ENCODE measurements at regions not wholly inside any gene's neighbourhood (a gene's known extent, or its start where the extent isn't known, plus 50 kb on each side); places are given as distances from the start of the nearest gene placed in this dataset.
A peak's percentile ranks its signal among the peaks of the same experiment; 100 is the strongest.

DNA sequence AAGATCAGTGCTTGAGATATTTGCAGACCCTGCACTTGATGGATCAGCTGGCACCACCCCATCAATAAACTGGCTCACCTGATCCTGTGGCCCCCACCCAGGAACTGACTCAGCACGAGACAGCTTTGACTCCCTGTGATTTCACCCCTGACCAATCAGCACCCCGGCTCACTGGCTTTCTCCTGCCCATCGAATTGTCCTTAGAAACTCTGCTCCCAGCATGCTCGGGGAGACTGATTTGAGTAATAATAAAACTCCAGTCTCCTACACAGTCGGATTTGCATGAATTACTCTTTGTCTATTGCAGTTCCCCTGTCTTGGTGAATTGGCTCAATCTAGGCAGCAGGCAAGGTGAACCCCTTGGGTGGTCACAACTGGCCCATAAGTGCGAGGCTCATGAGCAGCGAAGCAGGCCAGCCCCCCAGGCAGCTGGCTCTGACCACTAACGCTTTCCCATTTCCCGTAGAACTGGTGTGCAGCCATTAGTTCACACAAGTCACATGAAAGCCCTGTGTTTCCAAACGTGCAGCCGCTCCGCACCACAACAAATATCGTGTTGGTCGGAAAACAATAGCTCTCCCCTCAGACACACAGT is 79.6 kb downstream of the RSPH3 start:
- Mint-ChIP-seq H3K27me3 (ENCODE audit: low read depth in 3 of 3) (peaks cover 0 to 4% (median 4%) of the 10 kb centered on the region in 3 donors), H3K4me3 (no peak overlapping the region), H3K4me1 (peaks cover 19% of the 10 kb centered on the region), H3K9me3 (peaks cover 0 to 3% (median 0%) of the 10 kb centered on the region in 7 donors), H3K36me3 (no peaks in the 10 kb centered on the region), H3K27ac (peak overlapping the region in 1 of 7 donors; percentile 2)
- peaks cover 0 to 6% of the 10 kb centered on the region in 2 donors for H3K4me1 ChIP-seq (ENCODE audit: control insufficient read depth in 1 of 2, insufficient read depth in 2 of 2, low read length in 2 of 2)
- TF ChIP-seq, protein P1, sequence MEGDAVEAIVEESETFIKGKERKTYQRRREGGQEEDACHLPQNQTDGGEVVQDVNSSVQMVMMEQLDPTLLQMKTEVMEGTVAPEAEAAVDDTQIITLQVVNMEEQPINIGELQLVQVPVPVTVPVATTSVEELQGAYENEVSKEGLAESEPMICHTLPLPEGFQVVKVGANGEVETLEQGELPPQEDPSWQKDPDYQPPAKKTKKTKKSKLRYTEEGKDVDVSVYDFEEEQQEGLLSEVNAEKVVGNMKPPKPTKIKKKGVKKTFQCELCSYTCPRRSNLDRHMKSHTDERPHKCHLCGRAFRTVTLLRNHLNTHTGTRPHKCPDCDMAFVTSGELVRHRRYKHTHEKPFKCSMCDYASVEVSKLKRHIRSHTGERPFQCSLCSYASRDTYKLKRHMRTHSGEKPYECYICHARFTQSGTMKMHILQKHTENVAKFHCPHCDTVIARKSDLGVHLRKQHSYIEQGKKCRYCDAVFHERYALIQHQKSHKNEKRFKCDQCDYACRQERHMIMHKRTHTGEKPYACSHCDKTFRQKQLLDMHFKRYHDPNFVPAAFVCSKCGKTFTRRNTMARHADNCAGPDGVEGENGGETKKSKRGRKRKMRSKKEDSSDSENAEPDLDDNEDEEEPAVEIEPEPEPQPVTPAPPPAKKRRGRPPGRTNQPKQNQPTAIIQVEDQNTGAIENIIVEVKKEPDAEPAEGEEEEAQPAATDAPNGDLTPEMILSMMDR (IDR thresholded peaks at IDR 0.05), result no peak
- intact Hi-C loops (cut with micrococcal nuclease), result no loop called here
- 100% methylated on average over 13 of the region's 14 CpGs for WGBS (ENCODE audit: insufficient coverage)
- no peaks in the 10 kb centered on the region for H4K20me1 ChIP-seq (ENCODE audit: insufficient read depth, low read length)
- H3K27me3 ChIP-seq (ENCODE audit: control insufficient read depth in 2 of 2, insufficient read depth in 2 of 2, low read length in 2 of 2), result no peaks in the 10 kb centered on the region
- H3K9ac ChIP-seq (ENCODE audit: insufficient read depth, low read length, poor library complexity, severe bottlenecking), result no peak overlapping the region
- no peak overlapping the region for H3K27ac ChIP-seq (ENCODE audit: low read depth in 1 of 2, low read length in 2 of 2)
- no peak overlapping the region for H3K4me3 ChIP-seq (replicated peaks in 1 of 3; ENCODE audit: low read depth in 2 of 3, low read length in 3 of 3)
- no peaks in the 10 kb centered on the region for H3K36me3 ChIP-seq (replicated peaks in 1 of 2; ENCODE audit: control insufficient read depth in 1 of 2, insufficient read depth in 2 of 2, low read length in 2 of 2)
- H3K79me2 ChIP-seq (ENCODE audit: insufficient read depth, low read length), result no peaks in the 10 kb centered on the region
- H3K4me2 ChIP-seq (replicated peaks; ENCODE audit: extremely low read depth, low read length, poor library complexity, severe bottlenecking), result no peak overlapping the region
- no peak for DNase-seq
- no peaks in the 10 kb centered on the region for H3K9me3 ChIP-seq (replicated peaks in 1 of 2; ENCODE audit: control insufficient read depth in 1 of 2, insufficient read depth in 1 of 2, low read length in 2 of 2)
- H2AFZ ChIP-seq (ENCODE audit: insufficient read depth, low read depth, low read length, poor library complexity, severe bottlenecking), result no peak overlapping the region

GRCh38 chr6:158919865-158920264 is 80.1 kb downstream of the RSPH3 start:
- Mint-ChIP-seq H3K27me3 (ENCODE audit: low read depth in 3 of 3) (peaks cover 0 to 4% (median 4%) of the 10 kb centered on the region in 3 donors), H3K4me1 (peaks cover 18% of the 10 kb centered on the region), H3K4me3 (no peak overlapping the region), H3K36me3 (no peaks in the 10 kb centered on the region), H3K9me3 (peaks cover 0 to 2% (median 0%) of the 10 kb centered on the region in 7 donors), H3K27ac (no peak overlapping the region)
- intact Hi-C loops (cut with micrococcal nuclease), result no loop called here
- Histone ChIP-seq H3K27ac (ENCODE audit: low read depth in 1 of 2, low read length in 2 of 2) (no peak overlapping the region), H3K9ac (ENCODE audit: insufficient read depth, low read length, poor library complexity, severe bottlenecking) (no peak overlapping the region), H3K9me3 (replicated peaks in 1 of 2; ENCODE audit: control insufficient read depth in 1 of 2, insufficient read depth in 1 of 2, low read length in 2 of 2) (no peaks in the 10 kb centered on the region), H3K4me1 (ENCODE audit: control insufficient read depth in 1 of 2, insufficient read depth in 2 of 2, low read length in 2 of 2) (peaks cover 0 to 6% of the 10 kb centered on the region in 2 donors), H3K4me3 (replicated peaks in 1 of 3; ENCODE audit: low read depth in 2 of 3, low read length in 3 of 3) (no peak overlapping the region), H3K4me2 (replicated peaks; ENCODE audit: extremely low read depth, low read length, poor library complexity, severe bottlenecking) (no peak overlapping the region), H3K79me2 (ENCODE audit: insufficient read depth, low read length) (no peaks in the 10 kb centered on the region), H3K36me3 (replicated peaks in 1 of 2; ENCODE audit: control insufficient read depth in 1 of 2, insufficient read depth in 2 of 2, low read length in 2 of 2) (no peaks in the 10 kb centered on the region), H3K27me3 (ENCODE audit: control insufficient read depth in 2 of 2, insufficient read depth in 2 of 2, low read length in 2 of 2) (no peaks in the 10 kb centered on the region), H4K20me1 (ENCODE audit: insufficient read depth, low read length) (no peaks in the 10 kb centered on the region), H2AFZ (ENCODE audit: insufficient read depth, low read depth, low read length, poor library complexity, severe bottlenecking) (no peak overlapping the region)
- WGBS (ENCODE audit: insufficient coverage), result 88% methylated on average over 1 of the region's 3 CpGs
- no peak for DNase-seq
- TF ChIP-seq, protein P1 (IDR thresholded peaks at IDR 0.05), result no peak

Data from CD14-positive monocyte (primary cell).